AG08395 (cell line): ENCODE measurements at regions not wholly inside any gene's neighbourhood (a gene's known extent, or its start where the extent isn't known, plus 50 kb on each side); places are given as distances from the start of the nearest gene placed in this dataset.
"Not testable (repeated sequence)": the region's sequence is repeated elsewhere in the genome, so short reads cannot be mapped to it uniquely, and the experiment has no call there.

Source experiments
- DNase-seq: peaks from one replicate; pipeline ENCODE4 v3.0.0; 2012; ENCODE audit warnings: mixed read lengths, low spot score

- peak; percentile 74 for DNase-seq
Observed at GRCh38 chr6:65979120-65979519, 272.1 kb upstream of the EYS start.

GRCh38 chr6:65971252-65971651 is 264.2 kb upstream of the EYS start:
- DNase-seq, result not testable (repeated sequence)

GRCh38 chr6:65964261-65964660 is 257.2 kb upstream of the EYS start:
- no peak for DNase-seq

- no peak for DNase-seq
Observed at GRCh38 chr6:65955034-65955433, 248.0 kb upstream of the EYS start.

- no peak for DNase-seq
Observed at GRCh38 chr6:65948062-65948461, 241.0 kb upstream of the EYS start.

- DNase-seq, result no peak
Observed at GRCh38 chr6:65943548-65943947, 236.5 kb upstream of the EYS start.

- no peak for DNase-seq
Observed at GRCh38 chr6:65943051-65943450, 236.0 kb upstream of the EYS start.

- peak; percentile 3 for DNase-seq
Observed at GRCh38 chr6:65938000-65938399, 231.0 kb upstream of the EYS start.

- DNase-seq, result no peak
Observed at GRCh38 chr6:65935412-65935811, 228.4 kb upstream of the EYS start.

- DNase-seq, result no peak
Observed at GRCh38 chr6:65933390-65933789, 226.4 kb upstream of the EYS start.

GRCh38 chr6:65927141-65927540 is 220.1 kb upstream of the EYS start:
- no peak for DNase-seq

- DNase-seq, result no peak
Observed at GRCh38 chr6:65924411-65924810, 217.4 kb upstream of the EYS start.

- DNase-seq, result no peak
Observed at GRCh38 chr6:65922049-65922448, 215.0 kb upstream of the EYS start.

GRCh38 chr6:65908065-65908464 is 201.0 kb upstream of the EYS start:
- DNase-seq, result no peak

- DNase-seq, result no peak
Observed at GRCh38 chr6:65903992-65904391, 197.0 kb upstream of the EYS start.

GRCh38 chr6:65900928-65901327 is 193.9 kb upstream of the EYS start:
- DNase-seq, result no peak

- DNase-seq, result no peak
Observed at GRCh38 chr6:65896140-65896539, 189.1 kb upstream of the EYS start.

GRCh38 chr6:65876668-65877067 is 169.6 kb upstream of the EYS start:
- DNase-seq, result no peak

- DNase-seq, result no peak
Observed at GRCh38 chr6:65852369-65852852, 145.4 kb upstream of the EYS start.

GRCh38 chr6:65830151-65830550 is 123.1 kb upstream of the EYS start:
- no peak for DNase-seq

- peak; percentile 19 for DNase-seq
Observed at GRCh38 chr6:65819152-65819551, 112.1 kb upstream of the EYS start.

- no peak for DNase-seq
Observed at GRCh38 chr6:65818576-65818975, 111.5 kb upstream of the EYS start.

GRCh38 chr6:65816991-65817390 is 110.0 kb upstream of the EYS start:
- DNase-seq, result no peak

GRCh38 chr6:65814071-65814470 is 107.0 kb upstream of the EYS start:
- no peak for DNase-seq

GRCh38 chr6:65803186-65803585 is 96.2 kb upstream of the EYS start:
- no peak for DNase-seq
